Spleen (tissue), 7 donors: ENCODE measurements at regions not wholly inside any gene's neighbourhood (a gene's known extent, or its start where the extent isn't known, plus 50 kb on each side); places are given as distances from the start of the nearest gene placed in this dataset.

Experiments used
- CTCF ChIP-seq, 11 experiments: fragments of 200-600 bp in 7 of 11; fragments of 450-650 bp in 4 of 11; sonication (generic) in 4 of 11; IDR thresholded peaks in 8 of 11; conservative IDR thresholded peaks in 3 of 11; 1 replicate in 7 of 11; 2 replicates in 4 of 11; pipeline versions ENCODE4 v1.4.0 to v1.8.0; 2016 to 2021; ENCODE audit warnings: antibody characterized with exemption in 11 of 11, inconsistent platforms in 4 of 11, mild to moderate bottlenecking in 1 of 11
- POLR2A ChIP-seq, 3 donors: fragments of 450-650 bp; IDR thresholded peaks; one replicate each; pipeline ENCODE4 v1.5.1; 2017; ENCODE audit warnings: antibody characterized with exemption in 3 of 3, mild to moderate bottlenecking in 1 of 3
- POLR2AphosphoS5 ChIP-seq, 3 donors: sonication (generic); formaldehyde crosslinking; IDR thresholded peaks; one replicate each; pipeline ENCODE4 v1.5.1; 2017; ENCODE audit warnings: antibody characterized with exemption in 3 of 3
- donor health status: DM: no; HTN: no; CAD: no; lungs with moderate emphysema.
- donor health status: DM: no; HTN: no; CAD: no.
- donor health status: DM: no; HTN: no; CAD: no.

DNA sequence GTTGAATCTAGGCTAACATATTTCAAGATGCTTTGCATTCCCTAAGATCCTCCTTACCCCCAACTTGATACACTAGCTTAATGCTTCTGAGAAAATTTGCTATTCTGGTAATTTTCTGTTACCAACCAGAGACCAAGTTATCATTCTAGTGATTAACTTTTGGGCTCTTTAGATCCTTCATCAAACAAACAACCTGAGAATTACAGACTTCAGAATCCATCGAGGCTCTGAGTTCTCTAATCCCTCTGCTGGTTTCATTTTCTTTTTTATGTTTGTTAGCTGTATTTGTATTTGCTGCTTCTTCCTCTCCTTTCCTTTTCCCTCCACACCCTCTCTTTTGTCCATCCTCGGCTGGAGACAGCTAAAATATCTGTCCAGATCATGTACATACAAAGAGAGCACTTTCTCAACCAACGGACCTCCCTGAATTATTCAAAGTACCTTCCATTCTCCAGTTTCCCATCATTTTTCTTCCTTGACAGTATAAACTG lies 98.7 kb upstream of the RIPOR2 start:
- TF ChIP-seq POLR2AphosphoS5 (IDR thresholded peaks at IDR 0.05) (no peak), CTCF (IDR thresholded peaks at IDR 0.05 in 8 of 11, conservative IDR thresholded peaks at IDR 0.05 in 3 of 11) (no peak), POLR2A (IDR thresholded peaks at IDR 0.05) (no peak)
